Esophagus squamous epithelium (tissue), 5 donors: ENCODE measurements at regions not wholly inside any gene's neighbourhood (a gene's known extent, or its start where the extent isn't known, plus 50 kb on each side); places are given as distances from the start of the nearest gene placed in this dataset.

Experiments
- DNase-seq: peaks from one replicate; lab custom pipeline; 2025; lab: John Stamatoyannopoulos, UW
- H3K27ac ChIP-seq, 4 donors: fragments of 200-600 bp; sonication (generic); one replicate each; pipeline ENCODE4 v1.5.1; 2016 to 2019; ENCODE audit warnings: mild to moderate bottlenecking in 1 of 4
- H3K27me3 ChIP-seq, 4 donors: fragments of 200-600 bp; sonication (generic); 1 replicate in 3 of 4; 2 replicates in 1 of 4; pipeline versions ENCODE4 v1.5.1 to v1.6.0; 2017 to 2021; ENCODE audit warnings: antibody characterized with exemption in 1 of 4
- H3K36me3 ChIP-seq, 3 donors: fragments of 200-600 bp; sonication (generic); one replicate each; pipeline ENCODE4 v1.5.1; 2016 to 2019
- H3K4me1 ChIP-seq, 3 donors: fragments of 200-600 bp; sonication (generic); one replicate each; pipeline ENCODE4 v1.5.1; 2017 to 2019
- H3K4me3 ChIP-seq, 4 donors: fragments of 200-600 bp; sonication (generic); 1 replicate in 3 of 4; 2 replicates in 1 of 4; pipeline ENCODE4 v1.5.1; 2016 to 2019; ENCODE audit warnings: mild to moderate bottlenecking in 2 of 4, moderate library complexity in 1 of 4
- H3K9me3 ChIP-seq, 3 donors: fragments of 200-600 bp; sonication (generic); one replicate each; pipeline ENCODE4 v1.5.1; 2016 to 2019
- POLR2A ChIP-seq, 4 donors: fragments of 450-650 bp; IDR thresholded peaks; one replicate each; pipeline ENCODE4 v1.6.1; 2017; ENCODE audit warnings: antibody characterized with exemption in 4 of 4, mild to moderate bottlenecking in 4 of 4, moderate library complexity in 3 of 4
- WGBS, 2 donors: methylation state at CpG; one replicate each; pipeline ENCODE4 v1.1.5; 2018; 5-methylcytosine and 5-hydroxymethylcytosine counted together
- intact Hi-C: fragments of 100-400 bp; cut with DNase I; formaldehyde crosslinking; loops from one replicate; pipeline ENCODE4 v1.15.0; 2022
- TF ChIP-seq, protein P1 (sequence below), 6 experiments: fragments of 450-650 bp in 4 of 6; fragments of 200-600 bp in 2 of 6; sonication (generic) in 2 of 6; IDR thresholded peaks; one replicate each; pipeline ENCODE4 v1.5.1; 2016 to 2019; ENCODE audit warnings: antibody characterized with exemption in 6 of 6, mild to moderate bottlenecking in 4 of 6, moderate library complexity in 4 of 6
- donor health status: DM: yes; HTN: yes; CAD: no.

DNA sequence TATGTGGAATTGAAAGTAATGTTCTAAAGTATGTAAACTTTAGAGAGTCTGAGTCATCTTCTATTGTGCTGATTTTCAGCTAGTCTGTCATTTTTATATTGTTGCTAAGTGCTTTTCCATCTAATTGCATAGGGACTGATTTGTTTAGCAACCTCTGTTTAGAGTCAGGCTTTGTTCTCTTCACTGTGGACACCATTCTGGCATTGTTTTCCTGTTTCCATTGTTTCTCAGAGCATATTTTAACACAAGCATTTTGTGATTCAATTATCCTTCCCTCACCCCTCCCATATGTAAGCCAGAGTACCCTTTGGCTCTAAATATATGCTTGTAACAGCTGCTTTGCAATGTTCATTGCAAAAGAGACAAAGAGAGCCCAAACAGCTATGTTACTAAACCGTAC, 748.4 kb upstream of the PHF14 start:
- no peak for TF ChIP-seq POLR2A (IDR thresholded peaks at IDR 0.05)
- TF ChIP-seq, protein P1, sequence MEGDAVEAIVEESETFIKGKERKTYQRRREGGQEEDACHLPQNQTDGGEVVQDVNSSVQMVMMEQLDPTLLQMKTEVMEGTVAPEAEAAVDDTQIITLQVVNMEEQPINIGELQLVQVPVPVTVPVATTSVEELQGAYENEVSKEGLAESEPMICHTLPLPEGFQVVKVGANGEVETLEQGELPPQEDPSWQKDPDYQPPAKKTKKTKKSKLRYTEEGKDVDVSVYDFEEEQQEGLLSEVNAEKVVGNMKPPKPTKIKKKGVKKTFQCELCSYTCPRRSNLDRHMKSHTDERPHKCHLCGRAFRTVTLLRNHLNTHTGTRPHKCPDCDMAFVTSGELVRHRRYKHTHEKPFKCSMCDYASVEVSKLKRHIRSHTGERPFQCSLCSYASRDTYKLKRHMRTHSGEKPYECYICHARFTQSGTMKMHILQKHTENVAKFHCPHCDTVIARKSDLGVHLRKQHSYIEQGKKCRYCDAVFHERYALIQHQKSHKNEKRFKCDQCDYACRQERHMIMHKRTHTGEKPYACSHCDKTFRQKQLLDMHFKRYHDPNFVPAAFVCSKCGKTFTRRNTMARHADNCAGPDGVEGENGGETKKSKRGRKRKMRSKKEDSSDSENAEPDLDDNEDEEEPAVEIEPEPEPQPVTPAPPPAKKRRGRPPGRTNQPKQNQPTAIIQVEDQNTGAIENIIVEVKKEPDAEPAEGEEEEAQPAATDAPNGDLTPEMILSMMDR (IDR thresholded peaks at IDR 0.05) = no peak
- Histone ChIP-seq H3K9me3 (peaks cover 0 to 3% (median 0%) of the 10 kb centered on the region in 3 donors), H3K36me3 (no peaks in the 10 kb centered on the region), H3K4me1 (peaks cover 0 to 7% (median 4%) of the 10 kb centered on the region in 3 donors), H3K27ac (no peak overlapping the region), H3K27me3 (no peaks in the 10 kb centered on the region), H3K4me3 (no peak overlapping the region)
- 13 to 38% methylated on average over 1 of the region's 1 CpG for WGBS, 2 donors
- no peak for DNase-seq
- intact Hi-C loops = no loop called here

DNA sequence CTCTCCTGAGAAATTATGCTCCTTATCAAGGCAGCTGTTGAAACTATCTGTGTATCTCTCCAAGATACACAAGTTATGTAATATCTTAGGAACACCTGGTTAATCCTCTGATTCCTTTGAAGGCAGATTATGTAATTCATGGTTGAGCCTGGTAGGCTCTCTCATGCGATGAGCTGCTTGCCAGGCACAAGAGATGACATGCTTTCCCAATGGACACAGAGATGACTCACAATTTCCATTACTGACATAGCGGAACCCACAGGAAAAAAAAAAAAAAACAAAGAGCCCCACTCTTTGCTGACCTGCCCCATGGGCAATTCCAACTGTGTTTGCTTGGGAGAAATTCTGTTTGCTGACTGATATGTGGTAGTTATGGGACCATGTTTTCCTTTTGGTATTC, 736.4 kb upstream of the PHF14 start:
- H3K4me3 ChIP-seq = no peak overlapping the region
- H3K9me3 ChIP-seq = no peaks in the 10 kb centered on the region
- WGBS, 2 donors = 20 to 53% methylated on average over 2 of the region's 2 CpGs
- no peaks in the 10 kb centered on the region for H3K36me3 ChIP-seq
- H3K4me1 ChIP-seq = no peaks in the 10 kb centered on the region
- H3K27ac ChIP-seq = no peak overlapping the region
- TF ChIP-seq, protein P1 (IDR thresholded peaks at IDR 0.05) = no peak
- no peak for TF ChIP-seq POLR2A (IDR thresholded peaks at IDR 0.05)
- DNase-seq = no peak
- no peaks in the 10 kb centered on the region for H3K27me3 ChIP-seq
- intact Hi-C loops = no loop called here

DNA sequence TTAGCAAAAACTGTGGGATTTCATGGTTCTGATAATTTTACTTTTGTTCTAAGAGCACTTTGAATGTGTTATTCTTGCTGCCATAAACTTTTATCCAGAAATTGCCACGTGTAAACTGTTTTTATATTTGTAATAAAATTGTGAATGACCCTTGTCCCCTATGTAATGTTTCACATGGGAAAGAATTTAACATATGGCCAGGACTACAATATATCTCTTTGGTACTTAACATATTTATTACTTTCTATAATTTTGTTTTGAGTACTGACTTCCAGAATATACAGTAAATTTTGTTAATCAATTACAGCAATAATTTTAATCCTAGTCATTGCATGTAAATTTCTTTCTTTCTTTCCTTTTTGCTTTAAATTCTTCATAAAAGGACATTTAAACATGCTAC, 735.0 kb upstream of the PHF14 start:
- no peaks in the 10 kb centered on the region for H3K27me3 ChIP-seq
- no peak overlapping the region for H3K27ac ChIP-seq
- intact Hi-C loops = no loop called here
- H3K36me3 ChIP-seq = no peaks in the 10 kb centered on the region
- 58 to 71% methylated on average over 1 of the region's 1 CpG for WGBS, 2 donors
- TF ChIP-seq POLR2A (IDR thresholded peaks at IDR 0.05) = no peak
- TF ChIP-seq, protein P1 (IDR thresholded peaks at IDR 0.05) = no peak
- H3K9me3 ChIP-seq = no peaks in the 10 kb centered on the region
- no peak for DNase-seq
- no peaks in the 10 kb centered on the region for H3K4me1 ChIP-seq
- no peak overlapping the region for H3K4me3 ChIP-seq

DNA sequence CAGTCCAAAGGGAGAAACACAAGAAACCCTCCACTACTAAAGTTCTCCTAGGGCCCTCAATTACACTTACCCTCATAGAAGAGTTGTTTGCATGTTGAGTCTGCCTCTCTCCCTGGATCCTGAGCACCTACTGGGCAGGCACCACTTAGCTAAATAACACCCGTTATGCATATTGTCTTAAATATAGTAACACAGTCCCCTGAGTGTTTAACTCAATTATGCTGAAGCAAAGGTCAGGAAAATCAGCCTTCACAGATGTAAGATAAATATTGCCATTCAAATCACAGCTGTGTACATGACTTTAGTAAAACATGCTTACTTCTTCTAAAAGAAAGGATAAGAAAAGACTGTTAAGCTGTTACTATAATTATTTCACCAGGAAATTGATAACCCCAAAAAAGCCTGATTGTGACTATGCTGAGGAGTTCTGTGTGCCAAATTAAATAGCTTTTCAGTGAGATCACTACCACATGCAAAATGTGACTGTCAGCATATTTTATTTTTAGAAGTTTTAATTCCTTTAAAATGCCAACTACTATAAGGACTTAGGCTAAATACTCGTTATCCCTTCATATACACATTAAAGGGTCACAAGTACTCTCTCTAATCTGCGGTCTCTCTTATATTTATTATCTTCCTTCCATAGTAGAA, 733.9 kb upstream of the PHF14 start:
- H3K27me3 ChIP-seq = no peaks in the 10 kb centered on the region
- no peaks in the 10 kb centered on the region for H3K9me3 ChIP-seq
- no peaks in the 10 kb centered on the region for H3K36me3 ChIP-seq
- TF ChIP-seq, protein P1 (IDR thresholded peaks at IDR 0.05) = no peak
- no peak for TF ChIP-seq POLR2A (IDR thresholded peaks at IDR 0.05)
- no peaks in the 10 kb centered on the region for H3K4me1 ChIP-seq
- H3K4me3 ChIP-seq = no peak overlapping the region
- DNase-seq = no peak
- no peak overlapping the region for H3K27ac ChIP-seq
- 41 to 47% methylated on average over 3 of the region's 3 CpGs for WGBS, 2 donors
- intact Hi-C loops = no loop called here

DNA sequence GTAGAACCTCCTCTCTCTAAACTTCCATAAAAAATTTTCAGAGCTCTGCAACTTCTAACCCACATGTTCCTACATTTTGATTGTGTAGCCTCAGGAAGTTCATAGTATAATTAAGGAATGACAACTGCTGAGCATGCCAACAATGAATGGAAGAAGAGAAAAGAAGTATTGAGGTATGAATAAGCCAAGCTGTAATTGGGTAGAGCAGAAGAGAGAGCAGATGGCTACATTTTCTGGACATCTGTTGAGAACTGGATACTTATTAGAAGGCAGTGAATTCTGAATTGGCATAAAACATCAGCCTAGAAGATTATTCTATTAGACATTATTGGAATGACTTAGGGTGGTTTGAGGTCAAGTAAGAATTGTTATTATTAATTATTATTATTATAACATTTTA, 728.3 kb upstream of the PHF14 start:
- peaks cover 0 to 23% (median 7%) of the 10 kb centered on the region in 3 donors for H3K9me3 ChIP-seq
- no peak overlapping the region for H3K27ac ChIP-seq
- no peaks in the 10 kb centered on the region for H3K36me3 ChIP-seq
- no peaks in the 10 kb centered on the region for H3K27me3 ChIP-seq
- intact Hi-C loops = no loop called here
- no peaks in the 10 kb centered on the region for H3K4me1 ChIP-seq
- DNase-seq = no peak
- TF ChIP-seq, protein P1 (IDR thresholded peaks at IDR 0.05) = no peak
- no peak for TF ChIP-seq POLR2A (IDR thresholded peaks at IDR 0.05)
- H3K4me3 ChIP-seq = no peak overlapping the region
